ENCODE measurements at regions not wholly inside any gene's neighbourhood (a gene's known extent, or its start where the extent isn't known, plus 50 kb on each side); places are given as distances from the start of the nearest gene placed in this dataset.
"Not testable (repeated sequence)": the region's sequence is repeated elsewhere in the genome, so short reads cannot be mapped to it uniquely, and the experiment has no call there.

- no peak for DNase-seq
Observed at GRCh38 chr15:69602921-69603320, 150.3 kb downstream of the RPLP1 start.

GRCh38 chr15:69603369-69604071 is 150.9 kb downstream of the RPLP1 start:
- no peak for DNase-seq

- DNase-seq, result no peak
Observed at GRCh38 chr15:69604072-69604411, 151.4 kb downstream of the RPLP1 start.

GRCh38 chr15:69606144-69606543 is 153.5 kb downstream of the RPLP1 start:
- DNase-seq, result no peak

GRCh38 chr15:69606921-69607500 is 154.4 kb downstream of the RPLP1 start:
- DNase-seq, result no peak

- no peak for DNase-seq
Observed at GRCh38 chr15:69608661-69609060, 156.0 kb downstream of the RPLP1 start.

GRCh38 chr15:69609176-69609575 is 156.6 kb downstream of the RPLP1 start:
- DNase-seq, result no peak

GRCh38 chr15:69609776-69610175 is 157.2 kb downstream of the RPLP1 start:
- DNase-seq, result no peak

GRCh38 chr15:69610277-69610676 is 157.7 kb downstream of the RPLP1 start:
- DNase-seq, result peak; percentile 2

GRCh38 chr15:69610858-69611257 is 158.2 kb downstream of the RPLP1 start:
- no peak for DNase-seq

- DNase-seq, result no peak
Observed at GRCh38 chr15:69612112-69612511, 159.5 kb downstream of the RPLP1 start.

- DNase-seq, result no peak
Observed at GRCh38 chr15:69613182-69613581, 160.6 kb downstream of the RPLP1 start.

GRCh38 chr15:69613988-69614387 is 161.4 kb downstream of the RPLP1 start:
- DNase-seq, result no peak

- DNase-seq, result no peak
Observed at GRCh38 chr15:69615736-69616135, 163.1 kb downstream of the RPLP1 start.

GRCh38 chr15:69616558-69616957 is 163.9 kb downstream of the RPLP1 start:
- DNase-seq, result no peak

GRCh38 chr15:69617144-69617543 is 164.5 kb downstream of the RPLP1 start:
- DNase-seq, result not testable (repeated sequence)

GRCh38 chr15:69623392-69624154 is 171.0 kb downstream of the RPLP1 start:
- no peak for DNase-seq

GRCh38 chr15:69624155-69624520 is 171.5 kb downstream of the RPLP1 start:
- no peak for DNase-seq

GRCh38 chr15:69624816-69625215 is 172.2 kb downstream of the RPLP1 start:
- no peak for DNase-seq

- DNase-seq, result no peak
Observed at GRCh38 chr15:69625328-69625727, 172.7 kb downstream of the RPLP1 start.

- no peak for DNase-seq
Observed at GRCh38 chr15:69626095-69627066, 173.8 kb downstream of the RPLP1 start.

- no peak for DNase-seq
Observed at GRCh38 chr15:69627548-69628158, 175.0 kb downstream of the RPLP1 start.

Measured in GF-D8 (cell line).